ENCODE measurements at regions not wholly inside any gene's neighbourhood (a gene's known extent, or its start where the extent isn't known, plus 50 kb on each side); places are given as distances from the start of the nearest gene placed in this dataset.
"Not testable (repeated sequence)": the region's sequence is repeated elsewhere in the genome, so short reads cannot be mapped to it uniquely, and the experiment has no call there.

- ChIA-PET POLR2A (no interaction called here), CTCF (interaction anchor here (1.9 kb wide), 1 partner anchor 24 kb away, joined by 4 read pairs; no protein-coding TSS in a partner anchor)
- DNase-seq (ENCODE audit: low spot score) = no peak
- ATAC-seq = peak; percentile 87
- H3K4me3 Mint-ChIP-seq = no peak overlapping the region
- peaks cover 59% of the 10 kb centered on the region for H3K4me1 Mint-ChIP-seq
- no peaks in the 10 kb centered on the region; the same call in 1 of the 2 replicates for H3K27me3 Mint-ChIP-seq (ENCODE audit: low read depth)
- H3K36me3 Mint-ChIP-seq = peaks cover 18% of the 10 kb centered on the region
- peak overlapping the region; percentile 75 for H3K27ac Mint-ChIP-seq
- H3K9me3 Mint-ChIP-seq = peaks cover 18% of the 10 kb centered on the region
- peak; percentile 74; the same call in 1 of the 2 replicates for TF ChIP-seq TEAD1 (CRISPR knock-in tag; IDR thresholded peaks at IDR 0.05)
- TF ChIP-seq, protein P1, sequence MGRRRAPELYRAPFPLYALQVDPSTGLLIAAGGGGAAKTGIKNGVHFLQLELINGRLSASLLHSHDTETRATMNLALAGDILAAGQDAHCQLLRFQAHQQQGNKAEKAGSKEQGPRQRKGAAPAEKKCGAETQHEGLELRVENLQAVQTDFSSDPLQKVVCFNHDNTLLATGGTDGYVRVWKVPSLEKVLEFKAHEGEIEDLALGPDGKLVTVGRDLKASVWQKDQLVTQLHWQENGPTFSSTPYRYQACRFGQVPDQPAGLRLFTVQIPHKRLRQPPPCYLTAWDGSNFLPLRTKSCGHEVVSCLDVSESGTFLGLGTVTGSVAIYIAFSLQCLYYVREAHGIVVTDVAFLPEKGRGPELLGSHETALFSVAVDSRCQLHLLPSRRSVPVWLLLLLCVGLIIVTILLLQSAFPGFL (CRISPR knock-in tag; IDR thresholded peaks at IDR 0.05; ENCODE audit: borderline replicate concordance) = no peak
Measured at GRCh38 chr4:86472377-86473019, 112.6 kb upstream of the MAPK10 start.

DNA sequence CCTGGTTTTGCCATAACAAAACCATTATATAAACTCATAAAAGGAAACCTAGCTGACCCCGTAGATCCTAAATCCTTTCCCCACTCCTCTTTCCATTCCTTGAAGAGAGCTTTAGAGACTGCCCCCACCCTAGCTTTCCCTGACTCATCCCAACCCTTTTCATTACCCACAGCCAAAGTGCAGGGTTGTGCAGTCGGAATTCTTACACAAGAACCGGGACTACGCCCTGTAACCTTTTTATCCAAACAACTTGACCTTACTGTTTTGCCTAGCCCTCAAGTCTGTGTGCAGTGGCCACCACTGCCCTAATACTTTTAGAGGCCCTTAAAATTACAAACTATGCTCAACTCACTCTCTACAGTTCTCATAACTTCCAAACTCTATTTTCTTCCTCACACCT, 116.0 kb upstream of the PTPN13 start:
- CTCF ChIA-PET; H3K4me3 Mint-ChIP-seq; DNase-seq (ENCODE audit: low spot score); ATAC-seq; H3K27ac Mint-ChIP-seq; H3K27me3 Mint-ChIP-seq (ENCODE audit: low read depth); POLR2A ChIA-PET: not testable (repeated sequence)
- Mint-ChIP-seq H3K9me3 (peaks cover 18% of the 10 kb centered on the region), H3K36me3 (peaks cover 18% of the 10 kb centered on the region), H3K4me1 (peaks cover 45% of the 10 kb centered on the region)

- peak overlapping the region; percentile 8; the same call in 1 of the 2 replicates for H3K4me3 Mint-ChIP-seq
- peaks cover 36% of the 10 kb centered on the region for H3K4me1 Mint-ChIP-seq
- CTCF ChIA-PET = interaction anchor here (0.7 to 3.1 kb wide), 3 partner anchors 12 to 17 kb away, joined by 4 to 27 read pairs (median 7); no protein-coding TSS in a partner anchor
- peaks cover 15% of the 10 kb centered on the region for H3K36me3 Mint-ChIP-seq
- TF ChIP-seq, protein P2, sequence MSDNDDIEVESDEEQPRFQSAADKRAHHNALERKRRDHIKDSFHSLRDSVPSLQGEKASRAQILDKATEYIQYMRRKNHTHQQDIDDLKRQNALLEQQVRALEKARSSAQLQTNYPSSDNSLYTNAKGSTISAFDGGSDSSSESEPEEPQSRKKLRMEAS (CRISPR knock-in tag; IDR thresholded peaks at IDR 0.05) = no peak
- TF ChIP-seq FOXP1 (CRISPR knock-in tag; IDR thresholded peaks at IDR 0.05; ENCODE audit: borderline replicate concordance) (no peak), STAT6 (CRISPR knock-in tag; conservative IDR thresholded peaks at IDR 0.05; ENCODE audit: low read depth) (no peak), TEAD4 (CRISPR knock-in tag; IDR thresholded peaks at IDR 0.05) (no peak), NFE2L1 (CRISPR knock-in tag; IDR thresholded peaks at IDR 0.05) (no peak), ZMAT4 (CRISPR knock-in tag; IDR thresholded peaks at IDR 0.05) (no peak; the same call in 1 of the 2 replicates), NFATC4 (CRISPR knock-in tag; IDR thresholded peaks at IDR 0.05) (no peak), SOX15 (CRISPR knock-in tag; IDR thresholded peaks at IDR 0.05) (no peak), RELA (CRISPR knock-in tag; IDR thresholded peaks at IDR 0.05; ENCODE audit: borderline replicate concordance) (no peak)
- TF ChIP-seq, protein P3, sequence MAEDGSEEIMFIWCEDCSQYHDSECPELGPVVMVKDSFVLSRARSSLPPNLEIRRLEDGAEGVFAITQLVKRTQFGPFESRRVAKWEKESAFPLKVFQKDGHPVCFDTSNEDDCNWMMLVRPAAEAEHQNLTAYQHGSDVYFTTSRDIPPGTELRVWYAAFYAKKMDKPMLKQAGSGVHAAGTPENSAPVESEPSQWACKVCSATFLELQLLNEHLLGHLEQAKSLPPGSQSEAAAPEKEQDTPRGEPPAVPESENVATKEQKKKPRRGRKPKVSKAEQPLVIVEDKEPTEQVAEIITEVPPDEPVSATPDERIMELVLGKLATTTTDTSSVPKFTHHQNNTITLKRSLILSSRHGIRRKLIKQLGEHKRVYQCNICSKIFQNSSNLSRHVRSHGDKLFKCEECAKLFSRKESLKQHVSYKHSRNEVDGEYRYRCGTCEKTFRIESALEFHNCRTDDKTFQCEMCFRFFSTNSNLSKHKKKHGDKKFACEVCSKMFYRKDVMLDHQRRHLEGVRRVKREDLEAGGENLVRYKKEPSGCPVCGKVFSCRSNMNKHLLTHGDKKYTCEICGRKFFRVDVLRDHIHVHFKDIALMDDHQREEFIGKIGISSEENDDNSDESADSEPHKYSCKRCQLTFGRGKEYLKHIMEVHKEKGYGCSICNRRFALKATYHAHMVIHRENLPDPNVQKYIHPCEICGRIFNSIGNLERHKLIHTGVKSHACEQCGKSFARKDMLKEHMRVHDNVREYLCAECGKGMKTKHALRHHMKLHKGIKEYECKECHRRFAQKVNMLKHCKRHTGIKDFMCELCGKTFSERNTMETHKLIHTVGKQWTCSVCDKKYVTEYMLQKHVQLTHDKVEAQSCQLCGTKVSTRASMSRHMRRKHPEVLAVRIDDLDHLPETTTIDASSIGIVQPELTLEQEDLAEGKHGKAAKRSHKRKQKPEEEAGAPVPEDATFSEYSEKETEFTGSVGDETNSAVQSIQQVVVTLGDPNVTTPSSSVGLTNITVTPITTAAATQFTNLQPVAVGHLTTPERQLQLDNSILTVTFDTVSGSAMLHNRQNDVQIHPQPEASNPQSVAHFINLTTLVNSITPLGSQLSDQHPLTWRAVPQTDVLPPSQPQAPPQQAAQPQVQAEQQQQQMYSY (CRISPR knock-in tag; IDR thresholded peaks at IDR 0.05) = no peak
- H3K27ac Mint-ChIP-seq = no peak overlapping the region
- ATAC-seq = peak; percentile 25
- H3K9me3 Mint-ChIP-seq = peaks cover 11% of the 10 kb centered on the region
- H3K27me3 Mint-ChIP-seq (ENCODE audit: low read depth) = no peaks in the 10 kb centered on the region
- POLR2A ChIA-PET = interaction anchor here (0.5 kb wide), 1 partner anchor 212 kb away, joined by 6 read pairs; no protein-coding TSS in a partner anchor
- no peak for DNase-seq (ENCODE audit: low spot score)
Measured at GRCh38 chr4:86481440-86481839, 112.7 kb upstream of the PTPN13 start.
